NCI-H748 treated with DMSO at 0.1 percent for 48 hours (cell line): ENCODE measurements at regions not wholly inside any gene's neighbourhood (a gene's known extent, or its start where the extent isn't known, plus 50 kb on each side); places are given as distances from the start of the nearest gene placed in this dataset.

Source experiments
- DNase-seq: peaks from one replicate; lab custom pipeline; 2025; lab: John Stamatoyannopoulos, UW

- DNase-seq, result no peak
Observed at GRCh38 chr9:130781569-130781968, 53.5 kb upstream of the ABL1 start.

- DNase-seq, result no peak
Observed at GRCh38 chr9:130782886-130783530, 52.0 kb upstream of the ABL1 start.

GRCh38 chr9:130785053-130785452, 50.0 kb upstream of the ABL1 start:
- no peak for DNase-seq
